H1 (cell line): ENCODE measurements at regions not wholly inside any gene's neighbourhood (a gene's known extent, or its start where the extent isn't known, plus 50 kb on each side); places are given as distances from the start of the nearest gene placed in this dataset.

Experiments used
- CBX5 ChIP-seq: fragments of 300-800, 300-1000 bp; sonication (generic); IDR thresholded peaks from 2 replicates; pipeline ENCODE4 v1.7.1; 2016; ENCODE audit warnings: antibody characterized with exemption, low read length, low read depth
- EP300 ChIP-seq, 2 experiments: IDR thresholded peaks; 1 replicate in 1 of 2; 2 replicates in 1 of 2; pipeline ENCODE4 v1.6.1; 2011 to 2012; ENCODE audit warnings: low read depth in 2 of 2, low read length in 2 of 2, mild to moderate bottlenecking in 2 of 2, borderline replicate concordance in 1 of 2, inconsistent platforms in 1 of 2, moderate library complexity in 1 of 2
- JUN ChIP-seq: IDR thresholded peaks from 2 replicates; pipeline ENCODE4 v1.6.1; 2011; ENCODE audit warnings: low read depth, mild to moderate bottlenecking, improper control_type of control experiment, low read length
- POLR2A ChIP-seq, 2 experiments: IDR thresholded peaks; 1 replicate in 1 of 2; 2 replicates in 1 of 2; pipeline ENCODE4 v1.6.1; 2011; ENCODE audit warnings: low read depth in 2 of 2, low read length in 2 of 2, mild to moderate bottlenecking in 2 of 2; ENCODE audit errors: control extremely low read depth in 1 of 2
- TAF1 ChIP-seq: IDR thresholded peaks from 2 replicates; pipeline ENCODE4 v1.6.1; 2011; ENCODE audit warnings: mild to moderate bottlenecking, low read depth, low read length
- ZNF274 ChIP-seq: IDR thresholded peaks from 2 replicates; pipeline ENCODE4 v1.7.0; 2012; ENCODE audit warnings: low read length, borderline replicate concordance; ENCODE audit errors: extremely low read depth
- TF ChIP-seq, protein P1 (sequence below), 3 experiments: IDR thresholded peaks; 1 replicate in 2 of 3; 2 replicates in 1 of 3; pipeline versions ENCODE4 v1.5.1 to v1.6.1; 2011; ENCODE audit warnings: low read length in 3 of 3, mild to moderate bottlenecking in 3 of 3, inconsistent platforms in 2 of 3, low read depth in 1 of 3, moderate library complexity in 1 of 3; ENCODE audit not compliant: insufficient read depth in 1 of 3; ENCODE audit errors: control extremely low read depth in 1 of 3
- TF ChIP-seq, protein P2 (sequence below): fragments of 300-600 bp; sonication (generic); IDR thresholded peaks from 2 replicates; pipeline ENCODE4 v1.7.1; 2012; ENCODE audit warnings: low read length, moderate library complexity, mild to moderate bottlenecking, inconsistent platforms; ENCODE audit not compliant: insufficient replicate concordance
- TF ChIP-seq, protein P3 (sequence below): IDR thresholded peaks from 2 replicates; pipeline ENCODE4 v1.6.1; 2012; ENCODE audit warnings: low read length, inconsistent platforms

DNA sequence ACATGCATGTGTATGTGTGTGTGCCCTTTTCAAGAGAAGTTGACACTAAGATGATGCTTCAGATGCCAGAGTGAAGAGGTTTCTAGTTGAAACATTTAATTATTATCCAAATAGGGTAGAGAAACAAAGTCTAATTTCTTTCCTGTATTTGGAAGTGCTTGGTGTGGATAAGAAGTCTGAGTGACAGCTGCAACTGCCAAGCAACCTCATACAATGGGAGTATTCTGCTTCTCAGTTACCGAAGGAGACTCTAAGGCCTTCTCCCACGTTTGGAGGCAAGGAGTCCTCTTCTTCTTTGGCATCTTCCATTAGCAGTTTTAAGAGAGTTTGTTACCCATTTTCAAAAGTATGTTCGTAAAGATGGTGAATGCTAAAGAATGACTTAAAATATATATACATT lies 82.4 kb downstream of the HDGFL1 start:
- TF ChIP-seq, protein P1, sequence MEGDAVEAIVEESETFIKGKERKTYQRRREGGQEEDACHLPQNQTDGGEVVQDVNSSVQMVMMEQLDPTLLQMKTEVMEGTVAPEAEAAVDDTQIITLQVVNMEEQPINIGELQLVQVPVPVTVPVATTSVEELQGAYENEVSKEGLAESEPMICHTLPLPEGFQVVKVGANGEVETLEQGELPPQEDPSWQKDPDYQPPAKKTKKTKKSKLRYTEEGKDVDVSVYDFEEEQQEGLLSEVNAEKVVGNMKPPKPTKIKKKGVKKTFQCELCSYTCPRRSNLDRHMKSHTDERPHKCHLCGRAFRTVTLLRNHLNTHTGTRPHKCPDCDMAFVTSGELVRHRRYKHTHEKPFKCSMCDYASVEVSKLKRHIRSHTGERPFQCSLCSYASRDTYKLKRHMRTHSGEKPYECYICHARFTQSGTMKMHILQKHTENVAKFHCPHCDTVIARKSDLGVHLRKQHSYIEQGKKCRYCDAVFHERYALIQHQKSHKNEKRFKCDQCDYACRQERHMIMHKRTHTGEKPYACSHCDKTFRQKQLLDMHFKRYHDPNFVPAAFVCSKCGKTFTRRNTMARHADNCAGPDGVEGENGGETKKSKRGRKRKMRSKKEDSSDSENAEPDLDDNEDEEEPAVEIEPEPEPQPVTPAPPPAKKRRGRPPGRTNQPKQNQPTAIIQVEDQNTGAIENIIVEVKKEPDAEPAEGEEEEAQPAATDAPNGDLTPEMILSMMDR (IDR thresholded peaks at IDR 0.05; ENCODE audit: control extremely low read depth in 1 of 3, insufficient read depth in 1 of 3, low read depth in 1 of 3, low read length in 3 of 3) = no peak
- TF ChIP-seq, protein P2, sequence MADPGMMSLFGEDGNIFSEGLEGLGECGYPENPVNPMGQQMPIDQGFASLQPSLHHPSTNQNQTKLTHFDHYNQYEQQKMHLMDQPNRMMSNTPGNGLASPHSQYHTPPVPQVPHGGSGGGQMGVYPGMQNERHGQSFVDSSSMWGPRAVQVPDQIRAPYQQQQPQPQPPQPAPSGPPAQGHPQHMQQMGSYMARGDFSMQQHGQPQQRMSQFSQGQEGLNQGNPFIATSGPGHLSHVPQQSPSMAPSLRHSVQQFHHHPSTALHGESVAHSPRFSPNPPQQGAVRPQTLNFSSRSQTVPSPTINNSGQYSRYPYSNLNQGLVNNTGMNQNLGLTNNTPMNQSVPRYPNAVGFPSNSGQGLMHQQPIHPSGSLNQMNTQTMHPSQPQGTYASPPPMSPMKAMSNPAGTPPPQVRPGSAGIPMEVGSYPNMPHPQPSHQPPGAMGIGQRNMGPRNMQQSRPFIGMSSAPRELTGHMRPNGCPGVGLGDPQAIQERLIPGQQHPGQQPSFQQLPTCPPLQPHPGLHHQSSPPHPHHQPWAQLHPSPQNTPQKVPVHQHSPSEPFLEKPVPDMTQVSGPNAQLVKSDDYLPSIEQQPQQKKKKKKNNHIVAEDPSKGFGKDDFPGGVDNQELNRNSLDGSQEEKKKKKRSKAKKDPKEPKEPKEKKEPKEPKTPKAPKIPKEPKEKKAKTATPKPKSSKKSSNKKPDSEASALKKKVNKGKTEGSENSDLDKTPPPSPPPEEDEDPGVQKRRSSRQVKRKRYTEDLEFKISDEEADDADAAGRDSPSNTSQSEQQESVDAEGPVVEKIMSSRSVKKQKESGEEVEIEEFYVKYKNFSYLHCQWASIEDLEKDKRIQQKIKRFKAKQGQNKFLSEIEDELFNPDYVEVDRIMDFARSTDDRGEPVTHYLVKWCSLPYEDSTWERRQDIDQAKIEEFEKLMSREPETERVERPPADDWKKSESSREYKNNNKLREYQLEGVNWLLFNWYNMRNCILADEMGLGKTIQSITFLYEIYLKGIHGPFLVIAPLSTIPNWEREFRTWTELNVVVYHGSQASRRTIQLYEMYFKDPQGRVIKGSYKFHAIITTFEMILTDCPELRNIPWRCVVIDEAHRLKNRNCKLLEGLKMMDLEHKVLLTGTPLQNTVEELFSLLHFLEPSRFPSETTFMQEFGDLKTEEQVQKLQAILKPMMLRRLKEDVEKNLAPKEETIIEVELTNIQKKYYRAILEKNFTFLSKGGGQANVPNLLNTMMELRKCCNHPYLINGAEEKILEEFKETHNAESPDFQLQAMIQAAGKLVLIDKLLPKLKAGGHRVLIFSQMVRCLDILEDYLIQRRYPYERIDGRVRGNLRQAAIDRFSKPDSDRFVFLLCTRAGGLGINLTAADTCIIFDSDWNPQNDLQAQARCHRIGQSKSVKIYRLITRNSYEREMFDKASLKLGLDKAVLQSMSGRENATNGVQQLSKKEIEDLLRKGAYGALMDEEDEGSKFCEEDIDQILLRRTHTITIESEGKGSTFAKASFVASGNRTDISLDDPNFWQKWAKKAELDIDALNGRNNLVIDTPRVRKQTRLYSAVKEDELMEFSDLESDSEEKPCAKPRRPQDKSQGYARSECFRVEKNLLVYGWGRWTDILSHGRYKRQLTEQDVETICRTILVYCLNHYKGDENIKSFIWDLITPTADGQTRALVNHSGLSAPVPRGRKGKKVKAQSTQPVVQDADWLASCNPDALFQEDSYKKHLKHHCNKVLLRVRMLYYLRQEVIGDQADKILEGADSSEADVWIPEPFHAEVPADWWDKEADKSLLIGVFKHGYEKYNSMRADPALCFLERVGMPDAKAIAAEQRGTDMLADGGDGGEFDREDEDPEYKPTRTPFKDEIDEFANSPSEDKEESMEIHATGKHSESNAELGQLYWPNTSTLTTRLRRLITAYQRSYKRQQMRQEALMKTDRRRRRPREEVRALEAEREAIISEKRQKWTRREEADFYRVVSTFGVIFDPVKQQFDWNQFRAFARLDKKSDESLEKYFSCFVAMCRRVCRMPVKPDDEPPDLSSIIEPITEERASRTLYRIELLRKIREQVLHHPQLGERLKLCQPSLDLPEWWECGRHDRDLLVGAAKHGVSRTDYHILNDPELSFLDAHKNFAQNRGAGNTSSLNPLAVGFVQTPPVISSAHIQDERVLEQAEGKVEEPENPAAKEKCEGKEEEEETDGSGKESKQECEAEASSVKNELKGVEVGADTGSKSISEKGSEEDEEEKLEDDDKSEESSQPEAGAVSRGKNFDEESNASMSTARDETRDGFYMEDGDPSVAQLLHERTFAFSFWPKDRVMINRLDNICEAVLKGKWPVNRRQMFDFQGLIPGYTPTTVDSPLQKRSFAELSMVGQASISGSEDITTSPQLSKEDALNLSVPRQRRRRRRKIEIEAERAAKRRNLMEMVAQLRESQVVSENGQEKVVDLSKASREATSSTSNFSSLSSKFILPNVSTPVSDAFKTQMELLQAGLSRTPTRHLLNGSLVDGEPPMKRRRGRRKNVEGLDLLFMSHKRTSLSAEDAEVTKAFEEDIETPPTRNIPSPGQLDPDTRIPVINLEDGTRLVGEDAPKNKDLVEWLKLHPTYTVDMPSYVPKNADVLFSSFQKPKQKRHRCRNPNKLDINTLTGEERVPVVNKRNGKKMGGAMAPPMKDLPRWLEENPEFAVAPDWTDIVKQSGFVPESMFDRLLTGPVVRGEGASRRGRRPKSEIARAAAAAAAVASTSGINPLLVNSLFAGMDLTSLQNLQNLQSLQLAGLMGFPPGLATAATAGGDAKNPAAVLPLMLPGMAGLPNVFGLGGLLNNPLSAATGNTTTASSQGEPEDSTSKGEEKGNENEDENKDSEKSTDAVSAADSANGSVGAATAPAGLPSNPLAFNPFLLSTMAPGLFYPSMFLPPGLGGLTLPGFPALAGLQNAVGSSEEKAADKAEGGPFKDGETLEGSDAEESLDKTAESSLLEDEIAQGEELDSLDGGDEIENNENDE = no peak
- TF ChIP-seq TAF1 (no peak), POLR2A (IDR thresholded peaks at IDR 0.05; ENCODE audit: control extremely low read depth in 1 of 2, low read depth in 2 of 2, low read length in 2 of 2) (no peak), CBX5 (no peak), ZNF274 (no peak), JUN (no peak), EP300 (IDR thresholded peaks at IDR 0.05; ENCODE audit: borderline replicate concordance in 1 of 2, low read depth in 2 of 2, low read length in 2 of 2) (no peak)
- TF ChIP-seq, protein P3, sequence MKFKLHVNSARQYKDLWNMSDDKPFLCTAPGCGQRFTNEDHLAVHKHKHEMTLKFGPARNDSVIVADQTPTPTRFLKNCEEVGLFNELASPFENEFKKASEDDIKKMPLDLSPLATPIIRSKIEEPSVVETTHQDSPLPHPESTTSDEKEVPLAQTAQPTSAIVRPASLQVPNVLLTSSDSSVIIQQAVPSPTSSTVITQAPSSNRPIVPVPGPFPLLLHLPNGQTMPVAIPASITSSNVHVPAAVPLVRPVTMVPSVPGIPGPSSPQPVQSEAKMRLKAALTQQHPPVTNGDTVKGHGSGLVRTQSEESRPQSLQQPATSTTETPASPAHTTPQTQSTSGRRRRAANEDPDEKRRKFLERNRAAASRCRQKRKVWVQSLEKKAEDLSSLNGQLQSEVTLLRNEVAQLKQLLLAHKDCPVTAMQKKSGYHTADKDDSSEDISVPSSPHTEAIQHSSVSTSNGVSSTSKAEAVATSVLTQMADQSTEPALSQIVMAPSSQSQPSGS = no peak
